GM19455 (cell line): ENCODE measurements at regions not wholly inside any gene's neighbourhood (a gene's known extent, or its start where the extent isn't known, plus 50 kb on each side); places are given as distances from the start of the nearest gene placed in this dataset.
"Not testable (repeated sequence)": the region's sequence is repeated elsewhere in the genome, so short reads cannot be mapped to it uniquely, and the experiment has no call there.

Experiments used
- ATAC-seq: cut with Tn5 transposase; IDR thresholded peaks from one replicate; pipeline ENCODE4 v1.9.1; 2021; ENCODE audit not compliant: unreplicated experiment

GRCh38 chr16:73966851-73967250, 329.8 kb upstream of the PSMD7 start:
- ATAC-seq = no peak

DNA sequence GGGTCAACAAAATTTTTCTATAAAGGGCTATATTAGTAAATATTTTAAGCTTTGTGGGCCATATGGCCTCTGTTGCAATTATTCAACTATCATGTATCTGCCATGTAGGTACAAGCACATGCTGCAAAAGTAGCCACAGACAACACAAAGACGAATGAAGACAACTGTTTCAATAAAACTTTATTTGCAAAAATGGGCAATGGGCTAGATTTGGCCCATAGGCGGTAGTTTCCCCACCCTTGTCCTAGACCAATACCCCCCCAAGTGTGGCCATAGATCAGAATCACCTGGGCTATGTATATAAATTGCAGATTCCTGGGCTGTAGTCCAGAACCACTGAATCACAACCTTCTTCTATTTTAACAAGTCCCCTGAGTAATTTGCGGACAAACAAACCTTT, 331.0 kb upstream of the PSMD7 start:
- no peak for ATAC-seq

DNA sequence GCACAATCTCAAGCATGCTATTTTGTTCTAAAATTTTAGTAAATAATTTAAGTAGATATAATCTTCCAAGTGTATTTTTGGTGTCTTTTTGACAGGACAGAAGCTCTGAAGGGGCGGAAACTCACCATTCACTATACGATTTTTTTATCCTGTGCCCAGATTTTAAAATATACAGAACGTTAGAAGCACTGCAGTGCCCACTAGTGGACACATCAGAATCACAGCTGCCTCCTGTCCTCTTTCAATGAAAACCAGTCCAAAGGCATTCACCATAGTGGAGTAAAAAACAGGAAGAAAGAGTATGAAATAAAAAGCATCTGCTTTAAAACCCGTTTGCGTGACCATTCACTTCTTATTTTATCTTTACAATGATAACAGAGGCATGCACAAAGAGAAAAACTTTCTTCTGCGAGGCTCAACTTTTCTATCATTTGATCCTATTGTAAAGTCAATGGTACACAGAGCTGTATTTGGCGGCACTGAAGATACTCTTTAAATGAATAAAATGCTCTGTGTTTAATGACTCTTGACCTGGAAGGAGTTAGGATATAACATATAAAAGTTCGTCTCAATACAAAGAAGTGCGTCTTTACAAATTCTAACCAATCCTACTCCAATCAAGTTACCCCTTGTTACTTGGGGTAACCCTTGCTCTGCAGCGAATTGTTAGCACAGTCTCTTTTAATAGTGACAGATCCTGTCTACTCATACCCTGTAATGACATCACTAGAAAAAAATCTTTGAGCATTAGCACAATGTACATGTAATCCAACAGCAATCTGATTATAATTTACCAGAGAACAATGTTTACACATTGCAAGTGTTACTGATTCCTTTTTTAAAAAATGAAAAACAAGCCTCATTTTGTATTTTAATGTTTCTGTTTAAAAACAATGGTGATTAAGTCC, 339.8 kb upstream of the PSMD7 start:
- ATAC-seq = no peak

DNA sequence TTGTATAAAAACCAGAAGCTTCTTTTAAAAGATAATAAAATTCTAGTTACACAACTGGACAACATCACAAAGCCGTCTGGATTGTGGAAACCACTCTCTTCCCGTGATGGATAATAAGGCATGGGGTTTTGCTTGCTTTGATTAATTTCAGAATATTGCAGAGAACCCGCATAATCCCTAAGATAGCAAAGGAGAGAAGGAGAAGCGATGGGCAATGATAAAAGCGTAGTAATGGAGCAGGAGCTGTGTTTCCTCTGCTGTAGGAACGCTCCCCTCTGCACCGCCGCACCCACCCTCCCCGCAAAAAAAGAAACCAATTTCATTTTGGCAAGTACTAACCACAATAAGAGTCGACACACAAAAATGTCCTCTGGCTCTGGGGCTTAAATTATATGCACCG, 340.9 kb upstream of the PSMD7 start:
- ATAC-seq = no peak

- no peak for ATAC-seq
Measured at GRCh38 chr16:73955255-73955654, 341.4 kb upstream of the PSMD7 start.

DNA sequence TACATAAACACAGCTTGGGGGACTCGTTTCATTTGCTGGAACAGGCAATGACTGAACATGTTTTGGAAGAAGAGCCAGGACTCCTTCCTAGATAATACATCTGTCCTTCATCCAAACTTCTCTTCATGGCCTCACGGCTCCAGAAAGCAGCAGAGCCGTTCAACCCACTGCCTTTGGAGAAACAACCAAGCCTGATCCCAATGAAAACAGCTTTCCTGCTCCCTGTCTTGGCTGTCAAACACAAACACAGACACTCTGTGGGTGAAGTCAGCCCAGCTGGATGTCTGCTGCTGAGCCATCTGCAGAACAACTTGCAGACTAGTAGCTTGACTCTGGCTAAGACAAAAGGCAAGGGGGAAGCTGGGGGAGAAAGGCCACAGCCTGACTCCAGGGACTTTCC, 345.1 kb upstream of the PSMD7 start:
- no peak for ATAC-seq

- ATAC-seq = no peak
Measured at GRCh38 chr16:73949574-73950320, 346.9 kb upstream of the PSMD7 start.

DNA sequence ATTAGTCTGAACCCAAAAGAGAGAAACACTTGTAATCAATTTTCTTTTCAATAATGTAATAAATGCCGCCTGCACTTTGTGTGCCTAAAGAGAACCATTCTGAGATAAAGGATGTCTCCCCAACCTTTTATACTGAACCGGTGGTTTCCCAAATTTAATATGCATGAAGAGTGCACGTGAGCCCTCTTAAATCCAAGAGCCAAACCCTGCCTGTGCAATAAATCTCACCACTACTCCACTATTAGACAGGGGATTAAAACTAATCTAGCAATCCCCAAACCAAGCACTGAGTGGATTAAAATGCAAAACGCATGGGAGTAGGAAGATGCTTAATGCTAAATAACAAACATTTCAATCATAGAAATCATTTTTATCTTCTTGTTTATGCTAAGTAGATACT, 351.0 kb upstream of the PSMD7 start:
- ATAC-seq = no peak

DNA sequence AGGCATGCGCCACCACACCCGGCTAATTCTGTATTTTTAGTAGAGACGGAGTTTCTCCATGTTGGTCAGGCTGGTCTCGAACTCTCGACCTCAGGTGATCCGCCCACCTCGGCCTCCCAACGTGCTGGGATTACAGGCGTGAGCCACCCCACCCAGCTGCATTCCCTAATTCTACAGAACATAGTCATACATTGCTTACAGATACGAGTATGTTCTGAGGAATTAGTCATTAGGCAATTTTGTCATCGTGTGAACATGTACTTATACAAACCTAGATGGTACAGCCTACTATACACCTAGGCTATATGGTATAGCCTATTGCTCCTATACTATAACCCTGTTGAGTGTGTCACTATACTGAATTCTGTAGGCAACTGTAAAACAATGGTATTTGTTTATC, 353.4 kb upstream of the PSMD7 start:
- not testable (repeated sequence) for ATAC-seq

DNA sequence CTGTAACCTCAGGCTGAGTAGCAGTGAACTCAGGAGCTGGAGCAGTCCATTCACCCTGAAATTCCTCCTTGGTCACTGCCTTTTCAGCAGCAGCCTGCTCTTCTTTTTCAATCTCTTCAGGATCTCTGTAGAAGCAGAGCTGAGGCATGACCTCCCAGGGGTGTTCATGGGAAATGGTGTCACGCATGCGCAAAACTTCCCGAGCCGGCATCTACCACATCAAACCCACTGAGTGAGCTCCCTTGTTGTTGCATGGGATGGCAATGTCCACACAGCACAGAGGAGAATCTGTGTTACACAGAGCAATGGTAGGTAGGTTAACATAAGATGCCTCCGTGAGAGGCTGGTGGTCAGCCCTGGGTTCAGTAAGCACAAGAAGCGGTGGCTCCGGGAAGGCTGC, 355.8 kb upstream of the PSMD7 start:
- not testable (repeated sequence) for ATAC-seq

DNA sequence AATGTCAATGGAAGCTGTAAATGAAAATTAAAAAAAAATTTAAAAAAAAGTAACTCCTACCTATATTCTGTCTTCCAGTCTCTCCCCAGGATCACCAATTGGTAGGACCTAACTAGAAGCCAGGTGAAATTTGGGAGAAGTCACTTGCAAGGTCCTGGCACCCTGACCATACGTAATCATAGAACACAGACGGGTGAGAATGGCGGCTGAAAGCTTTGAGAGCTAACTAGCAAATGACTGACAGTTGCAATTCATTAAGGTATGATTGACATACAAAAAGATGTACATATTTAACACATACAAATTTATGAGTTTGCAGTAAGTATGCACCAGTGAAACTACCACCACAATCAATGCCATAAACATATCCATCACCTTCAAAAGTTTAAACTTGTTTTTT, 372.7 kb upstream of the PSMD7 start:
- no peak for ATAC-seq

- ATAC-seq = no peak
Measured at GRCh38 chr16:73921295-73921694, 375.3 kb upstream of the PSMD7 start.

GRCh38 chr16:73916829-73917594, 379.6 kb upstream of the PSMD7 start:
- ATAC-seq = no peak

GRCh38 chr16:73915935-73916334, 380.7 kb upstream of the PSMD7 start:
- no peak for ATAC-seq

DNA sequence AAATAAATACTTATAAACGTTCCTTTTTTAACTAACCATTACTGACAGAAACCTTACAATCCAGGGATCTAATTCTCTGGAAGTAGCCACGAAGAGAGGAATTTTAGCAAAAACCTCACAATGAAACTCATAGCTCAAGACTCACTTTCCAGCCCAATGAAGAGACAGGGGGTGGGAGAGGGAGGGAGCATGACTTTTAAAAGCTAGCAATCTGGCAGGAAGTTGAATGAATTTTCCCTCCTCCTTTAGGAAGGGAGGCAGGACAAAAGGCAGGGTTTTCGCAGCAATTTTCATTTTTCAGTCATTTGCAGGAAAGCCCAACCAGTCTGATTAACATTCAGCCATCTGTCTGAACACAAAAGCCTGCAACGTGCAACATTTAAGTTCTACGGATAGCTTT, 381.5 kb upstream of the PSMD7 start:
- ATAC-seq = no peak

- ATAC-seq = no peak
Measured at GRCh38 chr16:73912850-73913249, 383.8 kb upstream of the PSMD7 start.

DNA sequence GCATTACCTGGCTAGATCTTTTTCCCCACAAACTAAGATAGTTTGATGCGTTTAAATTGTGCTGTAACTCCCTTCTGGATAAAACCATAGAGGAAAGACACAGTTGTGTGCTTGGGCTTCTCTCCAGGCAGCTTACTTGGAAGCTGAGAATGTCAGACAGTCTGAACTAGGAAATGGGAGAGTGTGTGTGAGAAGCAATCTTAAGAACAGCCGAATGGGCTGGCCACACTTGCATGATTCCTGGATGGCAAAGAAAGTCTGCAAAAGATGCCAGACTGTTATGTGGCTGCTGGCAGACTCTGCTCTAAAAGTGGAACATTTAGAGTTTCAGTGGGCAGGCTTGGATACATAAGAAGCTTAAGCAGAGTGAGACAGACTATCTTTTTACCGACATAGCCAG, 384.3 kb upstream of the PSMD7 start:
- ATAC-seq = no peak

DNA sequence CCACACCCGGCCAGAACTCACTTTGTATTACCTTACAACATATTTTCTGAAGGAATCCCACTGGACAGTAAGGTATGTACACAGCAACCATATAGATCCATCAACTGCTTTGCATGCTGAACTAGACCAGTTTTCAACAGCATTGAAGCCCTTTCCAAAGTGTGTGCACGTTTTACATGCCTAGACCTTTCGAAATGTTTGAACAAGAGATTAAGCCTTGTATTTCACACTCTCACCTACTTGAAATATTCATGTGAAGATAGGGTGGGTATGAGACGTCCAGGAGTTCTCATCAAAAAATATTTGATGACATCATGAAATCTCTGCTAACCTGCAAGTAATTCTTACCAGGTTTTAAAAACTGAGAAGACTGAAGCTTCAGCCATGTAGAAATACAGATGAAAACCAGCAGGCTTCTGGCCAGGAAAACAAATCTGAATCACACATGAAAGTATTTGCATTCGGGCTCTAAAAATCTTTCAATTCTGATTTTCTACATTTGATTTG, 387.0 kb upstream of the PSMD7 start:
- ATAC-seq = no peak

DNA sequence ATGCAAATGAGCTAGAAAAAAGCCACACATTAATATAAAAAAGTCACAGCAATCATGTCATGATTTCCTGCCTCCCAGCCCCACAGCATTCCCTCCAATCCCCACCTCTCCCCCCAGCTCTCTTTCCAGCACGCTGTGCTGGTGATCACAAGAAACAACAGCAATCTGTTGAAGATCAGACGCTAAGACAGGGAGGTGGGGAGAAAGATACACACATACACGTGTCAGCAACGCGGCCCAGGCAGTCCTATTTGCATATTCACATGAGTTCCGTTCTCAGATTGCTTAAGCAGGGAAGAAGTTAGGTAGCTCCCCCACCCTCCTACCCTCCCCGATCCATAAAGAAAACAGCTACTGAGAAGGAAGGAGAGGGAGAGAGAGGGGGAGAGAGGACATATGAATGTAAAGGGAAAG, 405.5 kb upstream of the PSMD7 start:
- no peak for ATAC-seq

DNA sequence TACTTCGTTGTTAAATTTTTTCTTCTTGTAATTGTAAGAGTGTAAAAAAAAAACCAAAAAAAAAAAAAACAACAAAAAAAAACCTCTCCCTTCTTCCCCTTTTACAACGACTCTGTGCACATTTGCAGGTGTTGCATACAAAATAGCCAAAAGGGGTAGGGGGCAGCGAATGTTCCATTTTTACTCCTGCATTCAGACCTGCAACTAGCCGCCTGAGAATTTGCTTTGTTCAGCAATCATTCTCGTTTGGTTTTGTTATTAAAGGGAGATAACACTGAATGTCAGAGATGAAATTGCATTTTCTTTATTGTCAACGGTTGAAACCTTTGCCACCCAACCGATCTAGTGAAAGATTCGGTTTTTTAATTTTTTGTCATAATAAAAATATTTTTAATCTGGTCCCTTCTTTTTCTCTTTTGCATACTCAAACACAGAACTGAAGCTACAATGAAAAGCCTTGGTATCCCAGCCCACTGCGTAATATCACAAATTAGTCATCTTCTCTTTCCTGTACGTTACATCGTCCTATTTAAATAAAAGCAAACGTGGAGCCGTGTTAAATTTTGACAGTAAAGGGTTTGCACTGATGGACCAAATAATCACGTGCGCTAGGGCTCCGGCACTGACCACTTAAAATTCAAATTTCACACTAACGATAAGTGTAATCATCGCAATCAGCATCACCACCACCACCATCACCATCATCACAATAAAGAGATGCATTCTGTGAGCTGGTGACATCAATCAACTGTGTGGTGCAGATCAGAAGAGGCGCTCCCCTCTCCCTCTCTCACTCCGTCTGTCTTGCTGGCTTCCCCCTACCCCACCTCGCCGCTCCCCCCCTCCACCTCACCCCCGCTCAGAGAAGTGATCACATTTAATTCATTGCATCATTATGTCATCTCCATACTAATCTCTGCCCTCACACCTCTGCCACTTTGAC, 406.2 kb upstream of the PSMD7 start:
- no peak for ATAC-seq
